DMS53 (cell line): ENCODE measurements at regions not wholly inside any gene's neighbourhood (a gene's known extent, or its start where the extent isn't known, plus 50 kb on each side); places are given as distances from the start of the nearest gene placed in this dataset.
A peak's percentile ranks its signal among the peaks of the same experiment; 100 is the strongest.

Experiments used
- DNase-seq: peaks from one replicate; lab custom pipeline; 2025; lab: John Stamatoyannopoulos, UW

- no peak for DNase-seq
Observed at GRCh38 chr4:179823342-179823741, 2381.1 kb upstream of the AGA start.

GRCh38 chr4:179831274-179831673 lies 2389.0 kb upstream of the AGA start:
- no peak for DNase-seq

DNA sequence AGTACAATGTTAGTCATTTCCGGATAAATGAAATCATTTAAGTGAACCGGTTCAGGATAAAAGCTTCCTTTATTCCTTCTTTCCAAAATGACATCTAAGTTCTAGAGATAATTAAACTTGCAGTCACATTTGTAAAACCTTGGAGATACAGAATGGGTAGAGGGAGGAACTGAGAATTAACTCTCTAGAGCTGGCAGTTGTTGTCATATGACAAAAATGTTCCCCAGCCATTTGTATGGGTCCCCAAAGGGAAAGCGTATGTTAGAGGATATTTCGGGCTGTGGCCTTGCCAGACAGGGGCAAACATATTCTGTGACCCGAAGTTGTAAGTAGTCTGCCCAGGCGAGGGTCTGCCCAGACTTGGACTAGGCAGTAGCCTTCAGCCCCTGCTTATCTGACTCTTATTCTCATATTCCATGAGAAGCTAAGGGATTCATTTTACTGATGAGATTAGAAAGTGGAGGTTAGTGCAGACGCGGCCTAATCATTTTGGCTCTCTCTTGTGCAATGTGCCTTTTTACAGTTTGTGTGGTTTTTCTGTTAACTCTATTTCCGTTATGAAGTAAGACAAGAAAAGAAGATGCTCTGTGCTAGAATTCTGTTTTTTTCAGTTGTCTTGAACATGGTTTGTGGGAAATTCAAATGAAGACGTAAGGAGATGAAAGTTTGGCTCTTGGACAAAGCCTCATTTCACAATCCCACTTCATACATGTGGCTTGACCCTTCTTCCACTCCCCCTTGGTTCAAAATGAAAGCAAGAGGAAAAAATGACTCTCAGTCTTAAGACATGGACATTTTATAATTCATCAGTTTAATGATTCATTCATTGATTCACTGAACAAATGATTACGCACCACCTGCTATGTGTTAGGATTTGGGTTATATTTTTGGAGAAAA lies 2394.2 kb upstream of the AGA start:
- no peak for DNase-seq

GRCh38 chr4:179843370-179843769 lies 2399.8 kb upstream of the TENM3 start:
- DNase-seq = peak; percentile 52

DNA sequence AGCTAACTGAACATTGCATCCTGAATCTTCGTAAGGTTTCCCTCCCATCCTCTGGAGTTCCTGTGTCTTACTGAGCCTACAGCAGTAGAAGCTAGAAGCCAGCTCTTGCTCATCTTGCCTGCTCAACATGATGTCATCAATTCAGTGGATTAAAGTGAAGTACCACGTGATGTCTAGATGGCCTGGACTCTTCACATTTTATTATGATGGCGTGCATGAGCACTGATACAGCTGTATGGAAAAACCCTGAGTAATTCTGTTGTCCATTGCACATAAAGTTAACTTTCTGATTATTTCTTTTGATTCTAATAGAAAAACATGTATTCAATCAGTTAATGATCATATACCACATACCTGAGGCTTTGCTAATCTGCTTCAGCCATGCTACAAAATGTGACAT lies 2387.7 kb upstream of the TENM3 start:
- DNase-seq = peak; percentile 1

GRCh38 chr4:179858221-179858620 lies 2385.0 kb upstream of the TENM3 start:
- no peak for DNase-seq

- DNase-seq = peak; percentile 82
Observed at GRCh38 chr4:179867300-179867878, 2375.8 kb upstream of the TENM3 start.

DNA sequence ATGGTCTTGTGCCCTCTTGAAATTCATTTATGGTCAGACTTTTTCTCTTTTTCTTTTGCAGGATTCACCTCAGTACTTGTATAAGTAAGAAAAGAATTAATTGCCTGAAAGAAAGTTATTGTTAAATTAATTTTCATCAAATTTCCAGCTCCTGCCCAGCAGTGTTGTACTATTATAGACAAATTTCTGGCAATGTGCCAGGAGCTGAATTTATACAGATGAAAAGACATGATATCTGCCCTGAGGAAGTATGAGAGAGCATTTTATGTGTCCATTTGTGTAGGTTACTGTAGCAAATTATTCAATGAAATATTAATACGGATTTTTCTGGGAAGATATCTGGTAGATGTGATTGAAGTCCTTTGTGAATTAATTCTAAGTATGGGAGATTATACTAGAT lies 2371.5 kb upstream of the TENM3 start:
- no peak for DNase-seq

DNA sequence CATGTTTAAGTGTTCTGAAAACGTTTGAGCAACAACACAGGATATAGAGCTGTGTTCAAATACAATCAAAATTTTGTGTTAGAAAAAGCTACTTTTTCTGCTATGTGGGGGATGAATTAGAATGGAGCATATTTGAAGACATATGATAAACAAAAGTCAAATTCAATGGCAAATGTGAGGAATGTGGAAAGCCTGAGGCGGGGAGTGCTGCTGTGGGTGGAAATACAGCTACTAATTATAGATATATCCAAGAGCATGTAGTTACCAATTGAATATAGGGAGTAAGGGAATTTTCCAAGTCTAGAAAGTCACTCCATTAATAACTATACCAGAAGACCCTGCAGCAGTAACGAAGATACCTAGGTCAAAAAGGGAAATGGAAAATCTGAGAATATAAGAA lies 2370.4 kb upstream of the TENM3 start:
- DNase-seq = no peak

- DNase-seq = no peak
Observed at GRCh38 chr4:179880756-179881155, 2362.4 kb upstream of the TENM3 start.

GRCh38 chr4:179894066-179894778 lies 2349.0 kb upstream of the TENM3 start:
- no peak for DNase-seq

DNA sequence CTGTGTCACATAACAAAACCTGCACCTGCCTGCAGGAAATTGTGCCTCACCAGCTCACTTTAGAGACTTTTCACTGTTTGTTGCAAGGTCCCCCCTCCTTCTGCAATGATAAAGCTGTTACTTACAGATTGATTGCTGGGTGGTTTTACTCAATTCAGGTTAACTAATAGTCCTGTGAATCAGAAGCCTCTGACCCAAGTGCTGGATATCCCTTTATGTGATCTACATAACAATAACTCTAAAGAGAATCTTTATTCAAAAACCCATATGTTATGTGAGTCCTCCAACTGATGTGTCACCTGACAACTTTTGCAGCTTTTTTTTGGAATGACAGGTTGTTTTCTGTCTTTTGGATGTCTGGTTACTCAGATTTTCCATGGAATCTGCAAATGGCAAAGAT lies 2323.6 kb upstream of the TENM3 start:
- no peak for DNase-seq

DNA sequence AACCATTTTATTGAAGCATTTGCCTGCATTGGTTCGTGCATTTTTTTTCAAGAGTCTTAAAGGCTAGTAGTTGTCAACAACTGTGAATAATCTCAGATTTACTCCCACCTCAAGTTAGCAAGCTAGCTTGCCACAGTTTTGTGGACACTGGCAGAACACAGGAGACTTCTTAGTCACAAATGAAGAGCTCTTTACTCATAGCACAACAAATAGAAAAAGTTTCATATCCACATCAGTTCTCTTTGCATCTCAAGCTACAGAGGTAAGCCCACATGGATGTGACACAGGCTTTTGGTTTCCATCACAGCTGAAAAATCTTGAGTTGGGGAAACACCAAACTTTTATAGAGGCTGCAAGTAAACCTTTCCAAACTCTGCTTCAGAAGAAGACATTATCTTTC lies 2315.7 kb upstream of the TENM3 start:
- DNase-seq = no peak

DNA sequence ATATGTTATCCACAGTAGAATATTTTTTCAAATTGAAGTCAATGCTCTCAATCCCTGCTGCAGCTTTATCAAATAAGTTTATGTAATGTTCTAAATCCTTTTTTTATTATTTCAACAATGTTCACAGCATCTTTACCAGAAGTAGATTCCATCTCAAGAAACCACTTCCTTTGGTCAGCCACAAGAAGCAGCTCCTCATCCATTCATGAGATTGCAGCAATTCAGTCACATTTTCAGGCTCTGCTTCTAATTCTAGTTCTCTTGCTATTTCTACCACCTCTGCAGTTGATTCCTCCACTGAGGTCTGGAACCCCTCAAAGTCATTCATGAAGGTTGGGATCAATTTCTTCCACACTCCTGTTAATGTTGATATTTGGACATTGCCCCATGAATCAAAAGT lies 2301.3 kb upstream of the TENM3 start:
- DNase-seq = no peak

DNA sequence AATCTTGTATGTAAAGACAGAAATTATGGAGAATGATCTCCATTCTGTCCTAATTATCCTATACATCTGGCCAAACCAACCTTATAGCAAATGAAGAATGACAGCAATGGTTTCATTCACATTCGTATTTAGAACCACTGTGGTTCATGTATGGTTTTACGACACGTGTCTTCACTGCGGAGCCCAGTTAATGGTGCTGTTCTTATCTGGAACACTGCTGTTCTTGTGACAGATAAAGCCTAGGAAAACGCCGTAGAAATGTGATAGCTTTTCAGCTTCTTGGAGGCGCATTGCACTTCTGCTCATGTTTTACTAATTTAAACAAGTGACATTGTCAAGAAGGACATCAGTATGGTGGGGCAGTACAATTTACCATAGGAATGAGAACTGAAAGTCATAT lies 2266.4 kb upstream of the TENM3 start:
- DNase-seq = no peak

- DNase-seq = no peak
Observed at GRCh38 chr4:179977378-179977777, 2265.8 kb upstream of the TENM3 start.

DNA sequence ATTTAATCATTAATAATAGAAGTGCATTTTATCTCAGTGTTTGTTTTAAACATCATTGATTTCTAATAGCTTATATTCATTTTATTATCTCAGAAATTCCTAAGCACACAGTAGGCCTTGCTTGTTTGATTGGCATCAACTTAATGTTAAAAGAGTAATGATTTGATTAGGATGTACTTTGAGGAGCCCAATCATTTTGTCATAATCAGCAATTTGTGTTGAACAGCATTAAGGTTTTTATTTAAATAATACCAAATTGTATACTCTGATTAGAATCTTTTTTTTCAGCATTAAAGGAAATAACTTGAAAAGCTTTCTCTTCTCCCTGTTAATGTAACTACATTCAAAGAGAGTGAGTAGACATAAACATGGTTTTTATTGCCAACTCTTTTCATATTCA lies 2262.0 kb upstream of the TENM3 start:
- no peak for DNase-seq

DNA sequence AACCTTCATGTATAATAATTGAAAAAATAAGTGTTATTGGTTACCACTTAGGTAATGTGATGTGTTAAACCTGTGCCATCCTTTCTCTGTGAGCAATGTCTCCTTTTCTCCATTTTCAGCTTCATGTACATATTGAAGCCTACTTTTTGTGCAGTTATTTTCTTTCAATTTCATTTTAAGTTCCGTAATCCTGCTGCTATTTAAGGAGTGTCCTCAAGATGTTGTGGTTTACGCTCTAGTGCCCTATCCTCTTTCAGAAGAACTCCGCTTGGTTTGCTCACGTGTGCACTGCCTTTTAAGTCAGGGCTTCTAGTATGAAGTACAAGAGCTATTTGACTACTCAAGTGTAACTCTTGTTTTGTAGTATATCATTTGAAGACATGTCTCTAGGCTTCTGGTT lies 2253.2 kb upstream of the TENM3 start:
- no peak for DNase-seq

- peak; percentile 10 for DNase-seq
Observed at GRCh38 chr4:180009316-180009715, 2233.9 kb upstream of the TENM3 start.

DNA sequence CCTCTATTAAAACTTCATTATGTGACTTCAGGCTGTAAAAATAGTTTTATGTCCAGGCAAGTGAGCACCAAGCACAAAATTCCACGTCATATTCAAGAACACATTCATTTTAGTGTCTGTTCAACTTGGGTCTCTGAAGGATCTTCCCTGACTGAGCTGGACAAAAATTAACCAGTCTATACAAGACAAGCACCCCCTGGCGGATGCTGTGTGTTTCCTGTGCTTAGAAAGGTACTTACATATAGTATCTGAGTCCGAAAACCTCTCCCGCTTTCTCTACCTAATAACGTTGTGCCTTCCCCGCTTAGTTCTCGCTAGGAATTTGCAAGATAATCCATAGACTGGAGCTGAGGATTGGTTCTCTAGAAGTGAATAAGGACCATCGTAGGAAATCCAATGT lies 2214.5 kb upstream of the TENM3 start:
- DNase-seq = peak; percentile 82

DNA sequence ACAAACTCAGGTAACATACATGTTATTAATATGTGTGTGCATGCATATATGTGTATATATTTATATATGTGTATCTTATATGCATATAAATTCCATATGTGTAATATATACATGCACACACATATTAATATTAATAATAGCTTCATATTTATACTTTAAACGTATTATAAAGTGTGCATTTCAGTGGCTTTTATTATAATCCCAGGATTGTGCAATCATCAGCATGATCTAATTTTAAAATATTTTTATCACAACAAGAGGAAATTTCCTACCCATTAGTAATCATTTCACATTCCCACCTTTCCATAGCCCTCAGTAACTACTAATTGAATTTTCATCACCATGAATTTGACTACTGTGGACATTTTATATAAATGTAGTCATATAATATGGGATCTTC lies 2211.9 kb upstream of the TENM3 start:
- DNase-seq = no peak

GRCh38 chr4:180041576-180041975 lies 2201.6 kb upstream of the TENM3 start:
- no peak for DNase-seq

- DNase-seq = no peak
Observed at GRCh38 chr4:180052629-180053028, 2190.6 kb upstream of the TENM3 start.
